Lower lobe of right lung (tissue), 2 donors: ENCODE measurements at regions not wholly inside any gene's neighbourhood (a gene's known extent, or its start where the extent isn't known, plus 50 kb on each side); places are given as distances from the start of the nearest gene placed in this dataset.

Experiments
- ATAC-seq, 2 donors: fragments of 200-7000 bp; cut with Tn5 transposase; one replicate each; pipeline ENCODE4 v1.9.1; 2020 to 2022; ENCODE audit warnings: mild to moderate bottlenecking in 2 of 2, moderate library complexity in 2 of 2
- DNase-seq: peaks from one replicate; pipeline ENCODE4 v3.0.0-alpha.2; 2020
- H3K27ac ChIP-seq: fragments of 200-600 bp; one replicate; pipeline ENCODE4 v1.8.0; 2022
- H3K27me3 ChIP-seq: fragments of 200-600 bp; one replicate; pipeline ENCODE4 v1.8.0; 2022; ENCODE audit warnings: low read depth
- H3K36me3 ChIP-seq: fragments of 200-600 bp; one replicate; pipeline ENCODE4 v1.8.0; 2022; ENCODE audit warnings: mild to moderate bottlenecking
- H3K4me1 ChIP-seq: fragments of 200-600 bp; one replicate; pipeline ENCODE4 v1.8.0; 2022
- H3K4me3 ChIP-seq: fragments of 200-600 bp; one replicate; pipeline ENCODE4 v1.8.0; 2022; ENCODE audit warnings: mild to moderate bottlenecking
- H3K9me3 ChIP-seq: fragments of 200-600 bp; one replicate; pipeline ENCODE4 v1.8.0; 2022
- intact Hi-C: fragments of 100-400 bp; cut with DNase I; formaldehyde crosslinking; loops from one replicate; pipeline ENCODE4 v1.11.0; 2022
- TF ChIP-seq, protein P1 (sequence below): fragments of 200-600 bp; IDR thresholded peaks from one replicate; pipeline ENCODE4 v1.8.0; 2022; ENCODE audit warnings: antibody characterized with exemption, mild to moderate bottlenecking
- donor health status: DM: no; HTN: yes; CAD: no; lungs with severe emphysema.

DNA sequence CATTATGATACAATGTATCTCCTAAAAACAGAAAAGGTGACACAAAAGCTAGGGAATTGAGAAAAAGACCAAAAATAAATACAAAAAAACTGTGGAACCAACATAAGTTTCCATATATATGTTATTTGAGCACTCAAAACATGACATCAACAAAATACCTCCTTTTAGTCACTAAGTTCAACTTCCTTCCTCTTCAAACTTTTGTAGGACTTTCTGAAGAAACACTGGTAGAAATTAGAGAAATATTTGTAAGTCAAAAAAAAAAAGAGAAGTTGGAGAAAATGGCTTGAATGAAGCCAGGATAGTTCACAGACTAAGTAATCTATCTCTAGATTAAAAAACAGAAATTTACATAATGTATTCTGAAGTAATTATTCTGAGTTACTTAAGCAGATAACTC, 208.4 kb upstream of the ALCAM start:
- no peaks in the 10 kb centered on the region for H3K4me1 ChIP-seq

DNA sequence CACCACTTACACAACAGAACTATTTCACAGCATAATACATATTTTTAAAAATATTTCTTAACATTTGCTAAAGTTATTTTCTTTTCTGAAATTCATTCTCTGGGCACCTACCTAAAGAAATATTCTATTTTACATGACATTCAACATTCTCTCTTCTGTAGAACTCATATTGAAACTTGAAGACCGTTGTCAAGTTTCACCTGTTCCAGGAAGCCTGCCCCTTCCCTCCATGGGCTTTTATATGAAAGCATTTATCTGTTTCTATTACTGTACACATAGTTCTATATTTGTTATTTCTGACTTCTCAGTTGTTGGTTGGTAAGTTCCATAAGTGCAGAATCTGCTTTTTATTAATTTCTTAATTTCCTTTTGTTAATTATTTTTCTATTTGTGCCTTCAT, 204.3 kb upstream of the ALCAM start:
- intact Hi-C loops = no loop called here
- ATAC-seq (no peak), DNase-seq (no peak)
- H3K27me3 ChIP-seq = no peaks in the 10 kb centered on the region
- H3K4me3 ChIP-seq = no peak overlapping the region
- H3K9me3 ChIP-seq = no peaks in the 10 kb centered on the region
- H3K27ac ChIP-seq = no peak overlapping the region
- no peaks in the 10 kb centered on the region for H3K36me3 ChIP-seq
- TF ChIP-seq, protein P1, sequence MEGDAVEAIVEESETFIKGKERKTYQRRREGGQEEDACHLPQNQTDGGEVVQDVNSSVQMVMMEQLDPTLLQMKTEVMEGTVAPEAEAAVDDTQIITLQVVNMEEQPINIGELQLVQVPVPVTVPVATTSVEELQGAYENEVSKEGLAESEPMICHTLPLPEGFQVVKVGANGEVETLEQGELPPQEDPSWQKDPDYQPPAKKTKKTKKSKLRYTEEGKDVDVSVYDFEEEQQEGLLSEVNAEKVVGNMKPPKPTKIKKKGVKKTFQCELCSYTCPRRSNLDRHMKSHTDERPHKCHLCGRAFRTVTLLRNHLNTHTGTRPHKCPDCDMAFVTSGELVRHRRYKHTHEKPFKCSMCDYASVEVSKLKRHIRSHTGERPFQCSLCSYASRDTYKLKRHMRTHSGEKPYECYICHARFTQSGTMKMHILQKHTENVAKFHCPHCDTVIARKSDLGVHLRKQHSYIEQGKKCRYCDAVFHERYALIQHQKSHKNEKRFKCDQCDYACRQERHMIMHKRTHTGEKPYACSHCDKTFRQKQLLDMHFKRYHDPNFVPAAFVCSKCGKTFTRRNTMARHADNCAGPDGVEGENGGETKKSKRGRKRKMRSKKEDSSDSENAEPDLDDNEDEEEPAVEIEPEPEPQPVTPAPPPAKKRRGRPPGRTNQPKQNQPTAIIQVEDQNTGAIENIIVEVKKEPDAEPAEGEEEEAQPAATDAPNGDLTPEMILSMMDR = no peak
- no peaks in the 10 kb centered on the region for H3K4me1 ChIP-seq

More for the DNA sequence above, 208.4 kb upstream of the ALCAM start:
- DNase-seq = no peak
- no peak for ATAC-seq
- intact Hi-C loops = no loop called here
- H3K4me3 ChIP-seq = no peak overlapping the region
- no peak overlapping the region for H3K27ac ChIP-seq
- no peaks in the 10 kb centered on the region for H3K27me3 ChIP-seq
- no peaks in the 10 kb centered on the region for H3K36me3 ChIP-seq
- TF ChIP-seq, protein P1 = no peak
- no peaks in the 10 kb centered on the region for H3K9me3 ChIP-seq

DNA sequence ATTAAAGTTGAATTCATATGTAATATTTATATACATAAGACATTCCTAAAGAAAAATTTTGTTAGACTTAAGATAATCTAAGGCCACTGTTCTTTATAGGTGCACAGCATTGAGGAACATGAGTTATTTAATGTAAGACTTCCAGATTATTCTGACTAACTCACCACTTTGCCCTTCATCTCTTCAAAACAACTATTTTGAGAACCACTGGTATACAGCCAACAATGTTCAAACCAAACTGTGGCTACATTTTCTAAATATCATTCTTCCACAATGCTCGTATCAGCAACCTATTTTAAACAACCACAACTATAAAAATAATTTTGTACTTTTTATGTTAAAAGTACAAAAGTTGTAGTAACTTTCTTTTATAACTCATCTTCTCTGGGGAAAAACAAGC, 199.8 kb upstream of the ALCAM start:
- intact Hi-C loops = no loop called here
- Histone ChIP-seq H3K9me3 (no peaks in the 10 kb centered on the region), H3K36me3 (no peaks in the 10 kb centered on the region), H3K4me1 (no peaks in the 10 kb centered on the region), H3K27me3 (no peaks in the 10 kb centered on the region), H3K27ac (no peak overlapping the region), H3K4me3 (no peak overlapping the region)
- TF ChIP-seq, protein P1 = no peak
- ATAC-seq (no peak), DNase-seq (no peak)

DNA sequence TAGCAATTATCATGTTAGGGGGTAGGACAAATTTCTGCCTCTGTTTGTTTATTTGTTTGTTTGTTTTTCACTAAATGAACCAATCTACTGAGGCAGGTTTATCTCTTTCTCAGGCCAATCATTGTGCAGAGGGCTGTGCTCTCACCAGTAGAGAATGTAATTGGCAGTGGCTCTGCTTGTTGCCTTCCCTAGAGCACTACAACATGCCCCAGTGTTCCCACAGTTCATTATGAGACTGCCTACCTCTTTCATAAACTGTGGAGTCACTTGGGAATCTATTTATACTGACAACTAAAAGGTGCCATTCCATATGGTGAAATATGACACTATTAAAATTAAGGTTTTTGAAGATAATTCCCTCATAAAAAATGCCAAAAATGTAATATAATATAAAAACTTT, 196.3 kb upstream of the ALCAM start:
- Histone ChIP-seq H3K36me3 (no peaks in the 10 kb centered on the region), H3K27ac (no peak overlapping the region), H3K4me3 (no peak overlapping the region), H3K9me3 (no peaks in the 10 kb centered on the region), H3K4me1 (no peaks in the 10 kb centered on the region), H3K27me3 (no peaks in the 10 kb centered on the region)
- no peak for ATAC-seq
- intact Hi-C loops = no loop called here
- TF ChIP-seq, protein P1 = no peak
- no peak for DNase-seq

DNA sequence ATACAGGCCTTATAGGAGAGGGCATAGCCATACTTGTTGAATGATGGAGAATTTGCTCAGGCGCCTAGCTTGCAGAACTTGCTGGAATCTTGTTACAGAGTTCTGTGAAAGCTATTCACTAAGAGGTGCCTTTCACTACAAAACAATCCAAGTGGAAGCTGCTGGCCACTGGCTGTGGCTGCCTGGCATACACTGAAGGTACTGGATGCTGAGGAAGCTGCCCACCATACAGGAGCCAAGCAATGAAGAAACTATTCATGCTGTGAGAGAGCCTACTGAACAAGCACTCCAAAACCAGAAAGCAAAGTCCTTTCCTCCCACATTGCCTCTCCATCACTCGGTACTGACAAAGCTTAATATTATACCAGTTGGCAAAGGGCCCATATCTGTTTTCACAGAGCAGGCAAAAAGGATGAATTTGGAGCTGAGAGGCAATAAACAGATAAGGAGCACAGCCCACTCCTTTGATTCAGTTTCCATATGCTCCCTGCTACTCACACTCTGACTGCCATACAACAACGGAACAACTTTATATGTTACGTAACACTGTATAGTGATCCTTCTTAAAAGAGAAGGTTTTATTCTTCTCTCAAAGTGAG, 192.6 kb upstream of the ALCAM start:
- intact Hi-C loops = no loop called here
- DNase-seq (no peak), ATAC-seq (no peak)
- TF ChIP-seq, protein P1 = no peak
- Histone ChIP-seq H3K4me1 (no peaks in the 10 kb centered on the region), H3K4me3 (no peak overlapping the region), H3K27me3 (no peaks in the 10 kb centered on the region), H3K9me3 (no peaks in the 10 kb centered on the region), H3K36me3 (no peaks in the 10 kb centered on the region), H3K27ac (no peak overlapping the region)

DNA sequence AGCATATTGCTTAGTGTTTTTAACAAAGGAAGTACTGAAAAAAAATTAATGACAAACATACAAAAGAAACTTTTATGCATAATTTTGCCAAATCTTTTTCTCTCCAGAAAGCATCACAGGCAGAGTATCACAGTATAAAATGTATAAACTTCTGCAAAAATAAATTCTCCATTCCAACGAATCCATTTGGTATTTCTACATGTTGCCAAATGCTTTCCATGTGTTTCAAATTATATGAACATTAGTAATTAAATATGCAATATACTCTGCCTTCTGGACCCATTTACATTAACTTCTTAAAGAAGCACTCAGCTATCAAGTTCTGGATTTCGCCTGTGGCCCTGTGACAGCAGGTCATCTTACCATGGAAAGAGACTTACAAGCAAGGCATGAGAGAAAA, 189.1 kb upstream of the ALCAM start:
- H3K27ac ChIP-seq = no peak overlapping the region
- H3K4me3 ChIP-seq = no peak overlapping the region
- DNase-seq (no peak), ATAC-seq (no peak)
- no peaks in the 10 kb centered on the region for H3K36me3 ChIP-seq
- intact Hi-C loops = no loop called here
- TF ChIP-seq, protein P1 = no peak
- no peaks in the 10 kb centered on the region for H3K9me3 ChIP-seq
- H3K4me1 ChIP-seq = no peaks in the 10 kb centered on the region
- no peaks in the 10 kb centered on the region for H3K27me3 ChIP-seq
